Neural crest cell (in vitro differentiated cells): ENCODE measurements at regions not wholly inside any gene's neighbourhood (a gene's known extent, or its start where the extent isn't known, plus 50 kb on each side); places are given as distances from the start of the nearest gene placed in this dataset.

ENCODE experiments used
- DNase-seq: peaks from one replicate; pipeline ENCODE4 v3.0.0; 2021; ENCODE audit warnings: low read depth, mixed read lengths, low spot score
- H3K27ac Mint-ChIP-seq: one replicate; pipeline ENCODE4 v1.8.0; 2021; ENCODE audit warnings: mild to moderate bottlenecking, mixed read lengths; ENCODE audit not compliant: unreplicated experiment
- H3K27me3 Mint-ChIP-seq: 2 replicates; pipeline ENCODE4 v1.8.0; 2021; ENCODE audit warnings: low read depth, mild to moderate bottlenecking, mixed read lengths
- H3K36me3 Mint-ChIP-seq: 2 replicates; pipeline ENCODE4 v1.8.0; 2021; ENCODE audit warnings: low read depth, mild to moderate bottlenecking, mixed read lengths
- H3K4me1 Mint-ChIP-seq: 2 replicates; pipeline ENCODE4 v1.8.0; 2021; ENCODE audit warnings: mixed read lengths
- H3K4me3 Mint-ChIP-seq: one replicate; pipeline ENCODE4 v1.8.0; 2021; ENCODE audit warnings: mild to moderate bottlenecking, mixed read lengths
- H3K9me3 Mint-ChIP-seq: 2 replicates; pipeline ENCODE4 v1.8.0; 2021; ENCODE audit warnings: mixed read lengths
- TF ChIP-seq, protein P1 (sequence below): fragments of 200-600 bp; sonication (generic); conservative IDR thresholded peaks from 2 replicates; pipeline ENCODE4 v1.5.0; 2021; ENCODE audit warnings: antibody characterized with exemption, mild to moderate bottlenecking

DNA sequence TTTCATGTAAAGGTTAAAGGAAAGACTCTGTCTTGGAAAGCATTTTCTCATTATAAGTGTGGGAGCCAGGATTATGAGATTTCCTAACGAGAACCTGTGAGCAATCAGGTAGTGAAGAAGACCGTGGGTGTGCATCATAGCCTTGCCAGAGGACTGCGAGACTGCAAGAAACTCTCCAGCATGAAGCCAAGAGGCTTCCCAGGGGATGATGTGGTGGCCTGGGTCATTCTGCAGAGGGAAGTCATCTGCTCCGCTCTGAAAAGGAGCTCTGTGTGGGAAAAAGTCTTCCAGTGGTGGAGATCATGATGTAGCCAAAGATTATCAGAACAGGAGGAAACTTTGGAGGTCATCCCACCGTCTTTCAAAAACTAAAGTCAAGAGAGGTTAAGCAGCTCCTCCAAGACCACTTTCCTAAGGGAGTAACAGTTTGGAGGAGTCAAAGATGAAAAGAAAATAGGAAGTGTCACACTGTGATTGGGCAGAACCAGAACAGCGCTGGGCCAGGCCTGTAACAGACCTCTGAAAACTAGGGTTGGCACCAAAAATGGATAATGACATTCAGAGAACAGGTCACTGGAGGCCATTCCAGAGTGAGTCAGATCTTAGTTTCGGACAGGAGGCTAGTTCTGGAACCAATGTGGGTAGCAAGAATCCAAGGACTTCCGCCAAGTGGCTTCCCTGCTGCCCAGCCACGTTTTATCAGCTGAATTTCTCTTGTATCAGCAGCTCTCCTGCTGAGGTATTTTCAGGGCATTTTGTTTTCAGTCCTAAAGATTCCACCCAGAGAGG lies 113.0 kb downstream of the LRATD1 start:
- Mint-ChIP-seq H3K4me3 (no peak overlapping the region), H3K9me3 (no peaks in the 10 kb centered on the region), H3K27ac (no peak overlapping the region)

DNA sequence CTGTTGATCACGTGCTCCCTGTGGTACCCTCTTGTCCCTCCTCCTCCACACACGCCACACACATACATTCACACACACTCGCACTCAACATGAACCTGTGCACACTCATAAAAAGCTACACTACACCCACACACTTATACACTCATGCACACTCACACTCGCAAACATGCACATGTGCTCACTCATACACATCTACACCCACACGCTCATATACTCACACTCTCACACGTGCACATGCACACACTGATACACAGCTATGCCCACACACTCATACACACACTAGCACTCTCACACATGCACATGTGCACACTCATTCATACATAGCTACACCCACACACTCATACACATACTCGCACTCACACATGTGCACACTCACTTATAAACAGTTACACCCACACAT lies 113.6 kb downstream of the LRATD1 start:
- TF ChIP-seq, protein P1, sequence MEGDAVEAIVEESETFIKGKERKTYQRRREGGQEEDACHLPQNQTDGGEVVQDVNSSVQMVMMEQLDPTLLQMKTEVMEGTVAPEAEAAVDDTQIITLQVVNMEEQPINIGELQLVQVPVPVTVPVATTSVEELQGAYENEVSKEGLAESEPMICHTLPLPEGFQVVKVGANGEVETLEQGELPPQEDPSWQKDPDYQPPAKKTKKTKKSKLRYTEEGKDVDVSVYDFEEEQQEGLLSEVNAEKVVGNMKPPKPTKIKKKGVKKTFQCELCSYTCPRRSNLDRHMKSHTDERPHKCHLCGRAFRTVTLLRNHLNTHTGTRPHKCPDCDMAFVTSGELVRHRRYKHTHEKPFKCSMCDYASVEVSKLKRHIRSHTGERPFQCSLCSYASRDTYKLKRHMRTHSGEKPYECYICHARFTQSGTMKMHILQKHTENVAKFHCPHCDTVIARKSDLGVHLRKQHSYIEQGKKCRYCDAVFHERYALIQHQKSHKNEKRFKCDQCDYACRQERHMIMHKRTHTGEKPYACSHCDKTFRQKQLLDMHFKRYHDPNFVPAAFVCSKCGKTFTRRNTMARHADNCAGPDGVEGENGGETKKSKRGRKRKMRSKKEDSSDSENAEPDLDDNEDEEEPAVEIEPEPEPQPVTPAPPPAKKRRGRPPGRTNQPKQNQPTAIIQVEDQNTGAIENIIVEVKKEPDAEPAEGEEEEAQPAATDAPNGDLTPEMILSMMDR: no peak
- H3K9me3 Mint-ChIP-seq: no peaks in the 10 kb centered on the region
- H3K27me3 Mint-ChIP-seq: no peaks in the 10 kb centered on the region
- no peak overlapping the region for H3K27ac Mint-ChIP-seq
- H3K4me1 Mint-ChIP-seq: no peaks in the 10 kb centered on the region
- no peaks in the 10 kb centered on the region for H3K36me3 Mint-ChIP-seq
- no peak overlapping the region for H3K4me3 Mint-ChIP-seq
- DNase-seq: no peak

More for the DNA sequence above, 113.0 kb downstream of the LRATD1 start:
- no peak for DNase-seq
- no peaks in the 10 kb centered on the region for H3K36me3 Mint-ChIP-seq
- no peaks in the 10 kb centered on the region for H3K27me3 Mint-ChIP-seq
- TF ChIP-seq, protein P1: no peak
- H3K4me1 Mint-ChIP-seq: no peaks in the 10 kb centered on the region

DNA sequence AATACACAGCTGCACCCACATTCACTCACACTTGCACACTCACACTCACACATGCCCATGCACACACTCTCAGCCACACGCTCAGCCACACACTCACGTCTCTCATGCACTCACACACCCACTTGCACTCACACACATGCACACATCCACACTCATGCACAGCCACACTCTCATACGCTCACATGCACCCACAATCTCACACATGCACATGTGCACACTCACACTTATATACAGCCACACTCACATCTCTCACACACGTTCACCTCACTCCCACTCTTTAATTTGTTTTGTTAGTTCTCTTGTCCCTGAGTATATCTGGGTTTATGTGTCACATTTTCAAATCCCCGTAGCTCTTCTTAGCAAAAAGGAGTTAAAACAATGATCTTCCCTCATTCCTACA lies 114.9 kb downstream of the LRATD1 start:
- DNase-seq: no peak
- no peaks in the 10 kb centered on the region for H3K9me3 Mint-ChIP-seq
- H3K4me1 Mint-ChIP-seq: no peaks in the 10 kb centered on the region
- H3K4me3 Mint-ChIP-seq: no peak overlapping the region
- H3K36me3 Mint-ChIP-seq: no peaks in the 10 kb centered on the region
- H3K27me3 Mint-ChIP-seq: no peaks in the 10 kb centered on the region
- no peak overlapping the region for H3K27ac Mint-ChIP-seq
- TF ChIP-seq, protein P1: no peak

DNA sequence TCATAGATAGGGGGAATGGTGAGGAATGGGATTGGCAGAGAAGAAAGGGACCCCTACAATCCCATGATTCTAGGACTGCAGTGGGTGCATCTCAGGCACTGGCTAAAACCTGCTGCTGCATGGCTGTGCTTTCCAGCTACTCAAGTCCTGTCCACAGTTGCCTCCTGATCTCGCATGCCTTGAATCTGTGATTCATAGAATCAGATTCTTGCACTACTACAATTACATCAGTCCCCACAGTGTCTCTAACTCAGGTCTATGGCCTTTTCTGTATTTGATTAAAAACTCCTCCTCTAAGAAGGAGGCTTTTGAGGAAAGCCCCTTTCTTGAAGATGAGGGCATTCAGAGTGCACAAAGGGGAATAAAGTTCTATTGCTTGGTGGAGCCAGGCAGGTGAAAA lies 117.4 kb downstream of the LRATD1 start:
- no peaks in the 10 kb centered on the region for H3K27me3 Mint-ChIP-seq
- no peaks in the 10 kb centered on the region for H3K36me3 Mint-ChIP-seq

DNA sequence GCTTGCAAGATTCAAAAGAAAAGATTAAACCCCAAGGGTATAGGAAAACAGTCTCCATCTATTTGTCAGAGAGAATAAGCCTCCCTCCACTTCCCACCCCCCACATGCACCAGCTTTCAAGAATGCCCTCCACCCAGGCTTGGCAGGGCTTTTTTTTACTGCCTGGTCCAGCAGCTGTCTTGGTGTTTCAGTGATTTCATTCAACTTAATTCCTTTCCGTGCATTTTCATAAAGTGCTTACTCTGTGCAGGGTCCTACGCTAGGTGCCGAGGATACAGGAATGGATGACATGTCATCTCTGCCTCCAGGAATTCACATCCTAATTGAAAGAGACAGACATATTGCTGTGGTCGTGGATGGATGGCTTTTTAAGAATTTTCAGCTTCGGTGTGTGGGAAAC lies 117.9 kb downstream of the LRATD1 start:
- Mint-ChIP-seq H3K4me1 (no peaks in the 10 kb centered on the region), H3K4me3 (no peak overlapping the region), H3K9me3 (no peaks in the 10 kb centered on the region), H3K27ac (no peak overlapping the region), H3K36me3 (no peaks in the 10 kb centered on the region), H3K27me3 (no peaks in the 10 kb centered on the region)
- TF ChIP-seq, protein P1: no peak
- no peak for DNase-seq

More for the DNA sequence above, 117.4 kb downstream of the LRATD1 start:
- Mint-ChIP-seq H3K4me3 (no peak overlapping the region), H3K27ac (no peak overlapping the region), H3K9me3 (no peaks in the 10 kb centered on the region), H3K4me1 (no peaks in the 10 kb centered on the region)
- TF ChIP-seq, protein P1: no peak
- DNase-seq: no peak
